DMS 273 (cell line): ENCODE measurements at regions not wholly inside any gene's neighbourhood (a gene's known extent, or its start where the extent isn't known, plus 50 kb on each side); places are given as distances from the start of the nearest gene placed in this dataset.

Experiments
- DNase-seq: peaks from one replicate; lab custom pipeline; 2025; ENCODE audit not compliant: unreplicated experiment; lab: John Stamatoyannopoulos, UW

DNA sequence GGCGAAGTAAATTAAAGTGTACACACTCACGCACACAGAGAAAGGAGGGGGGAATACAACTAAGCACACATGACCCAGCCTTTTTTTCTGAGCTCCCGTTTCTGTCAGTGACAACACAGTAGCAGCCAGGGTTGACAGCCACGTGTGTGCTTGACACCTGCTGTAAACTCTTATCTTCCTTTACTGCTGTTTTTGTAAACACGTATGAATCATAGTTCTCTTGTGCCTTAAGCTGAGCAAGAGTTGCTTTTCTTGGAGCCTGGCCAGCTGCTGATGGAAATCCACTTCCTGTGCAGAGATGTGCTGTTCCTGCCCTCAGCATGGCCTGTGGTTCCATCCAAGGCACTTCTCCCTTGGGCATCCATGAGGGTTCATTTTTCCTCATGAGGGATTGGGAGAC, 561.9 kb downstream of the GALR1 start:
- no peak for DNase-seq

DNA sequence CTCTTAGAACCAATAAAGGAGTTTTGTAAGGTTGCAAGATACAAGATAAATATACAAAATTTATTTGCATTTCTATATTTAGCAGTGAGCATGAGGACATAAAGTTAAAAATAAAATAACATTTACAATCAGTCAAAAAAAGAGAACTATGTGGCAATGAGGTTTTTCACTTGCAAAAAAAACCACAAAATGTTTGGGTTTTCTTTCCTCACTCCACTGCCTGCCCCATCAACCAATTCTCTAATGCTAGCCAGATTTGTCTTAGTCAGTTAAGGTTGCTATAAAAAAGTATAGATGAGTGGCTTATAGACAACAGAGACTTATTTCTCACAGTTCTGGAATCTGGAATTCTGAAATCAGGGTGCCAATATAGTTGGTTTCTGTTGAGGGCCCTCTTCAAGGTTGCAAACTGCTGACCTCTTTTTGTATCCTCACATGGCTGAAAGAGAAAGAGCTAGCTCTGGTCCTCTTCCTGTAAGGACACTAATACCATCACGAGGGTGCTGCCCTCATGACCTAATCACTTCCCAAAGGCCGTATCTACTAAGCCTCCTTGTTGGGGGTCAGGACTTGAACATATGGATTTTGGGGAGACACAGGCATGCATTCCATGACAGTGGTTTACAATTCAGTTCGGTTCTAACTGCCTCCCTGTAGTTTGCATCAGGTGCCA, 566.2 kb downstream of the GALR1 start:
- no peak for DNase-seq

DNA sequence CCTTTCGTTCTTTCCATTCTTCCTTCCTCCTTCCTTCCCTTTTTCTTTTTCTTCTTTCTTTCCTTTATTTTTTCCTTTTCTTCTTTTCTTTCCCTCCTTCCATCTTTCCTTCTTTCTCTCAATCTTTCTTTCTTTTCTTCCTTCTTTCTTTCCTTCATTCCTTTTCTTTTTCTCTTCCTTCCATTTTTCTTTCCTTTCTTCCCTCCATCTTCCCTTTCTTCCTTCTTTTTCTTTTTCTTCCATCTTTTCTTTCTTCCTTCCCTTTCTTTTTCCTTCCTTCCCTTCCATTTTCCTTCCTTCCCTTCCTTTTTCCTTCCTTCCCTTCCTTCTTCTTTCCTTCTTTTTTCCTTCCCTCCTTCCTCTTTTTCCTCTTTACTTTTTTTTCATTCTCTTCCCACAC, 568.7 kb downstream of the GALR1 start:
- no peak for DNase-seq

DNA sequence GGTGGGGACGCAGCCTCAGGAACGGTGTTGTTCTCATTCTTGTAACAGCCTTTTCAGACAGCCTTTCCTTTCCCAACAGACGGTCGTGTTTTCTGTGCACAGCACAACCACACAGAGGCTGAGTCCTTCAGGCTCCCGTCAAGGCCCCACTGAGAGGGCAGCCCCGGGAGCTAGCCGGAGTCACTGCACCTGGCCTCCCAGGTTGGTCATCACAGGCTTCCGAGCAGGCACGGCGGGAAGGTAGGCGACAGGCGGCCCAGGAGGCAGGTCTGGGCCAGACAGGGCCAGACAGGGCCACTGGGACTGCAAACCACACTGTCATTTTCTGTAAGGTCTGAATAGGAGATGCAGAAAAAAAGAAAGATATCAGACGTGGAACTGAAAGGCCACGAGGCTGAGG, 570.8 kb downstream of the GALR1 start:
- no peak for DNase-seq

DNA sequence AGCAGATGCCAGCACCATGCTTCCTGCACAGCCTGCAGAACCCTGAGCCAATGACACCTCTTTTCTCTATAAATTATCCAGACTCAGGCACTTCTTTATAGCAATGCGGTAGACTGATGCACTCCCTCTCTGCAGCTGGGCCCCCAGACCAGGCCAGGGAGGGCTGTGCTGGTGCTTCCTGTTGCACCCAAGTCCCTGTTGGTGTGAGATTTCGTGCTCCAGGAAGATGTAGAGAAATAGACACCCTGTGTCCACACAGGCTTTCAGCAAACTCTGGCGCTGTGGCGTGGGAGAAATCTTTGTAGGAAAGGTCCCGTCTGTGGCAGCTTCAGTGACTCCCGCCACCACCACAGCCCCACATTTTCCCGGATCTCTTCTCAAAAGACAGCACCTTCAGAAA, 572.2 kb downstream of the GALR1 start:
- no peak for DNase-seq

DNA sequence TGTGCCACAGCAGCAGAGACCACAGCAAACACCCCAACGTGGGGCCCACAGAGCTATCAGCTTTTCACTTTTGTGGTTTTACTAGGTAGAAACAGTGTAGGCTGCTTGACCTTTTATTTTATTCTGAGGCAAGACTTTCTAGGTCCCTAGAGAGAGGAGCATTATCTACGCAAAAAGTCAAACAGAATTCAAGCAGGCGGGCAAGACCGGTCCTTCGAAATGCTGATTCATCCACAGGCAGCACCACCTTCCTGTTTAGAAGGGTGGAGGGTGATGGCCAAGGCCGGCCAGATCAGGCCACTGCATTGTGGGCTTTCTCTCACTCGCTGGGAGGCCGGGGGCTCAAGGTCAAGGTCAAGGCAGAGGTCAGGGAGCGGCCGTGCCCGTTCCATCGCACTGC, 573.0 kb downstream of the GALR1 start:
- DNase-seq = no peak

DNA sequence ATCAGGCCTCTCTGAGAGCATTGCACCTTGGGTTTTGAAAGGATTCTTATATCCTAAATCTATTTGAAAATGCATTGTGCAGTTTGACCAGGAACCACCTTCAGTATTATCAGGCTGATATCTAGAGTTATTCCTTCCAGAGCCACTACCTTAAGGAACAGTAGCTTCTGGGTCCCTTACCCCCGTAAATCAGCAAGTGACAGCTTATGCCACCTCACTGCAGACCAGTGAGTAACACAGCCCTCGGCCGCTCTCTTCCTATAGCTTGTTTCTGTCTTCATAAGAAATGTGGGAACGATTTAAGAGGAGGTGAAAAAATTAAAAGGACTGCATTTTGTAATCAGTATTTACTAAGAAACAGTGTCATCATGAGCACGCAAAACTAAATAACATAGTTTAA, 584.2 kb downstream of the GALR1 start:
- no peak for DNase-seq

DNA sequence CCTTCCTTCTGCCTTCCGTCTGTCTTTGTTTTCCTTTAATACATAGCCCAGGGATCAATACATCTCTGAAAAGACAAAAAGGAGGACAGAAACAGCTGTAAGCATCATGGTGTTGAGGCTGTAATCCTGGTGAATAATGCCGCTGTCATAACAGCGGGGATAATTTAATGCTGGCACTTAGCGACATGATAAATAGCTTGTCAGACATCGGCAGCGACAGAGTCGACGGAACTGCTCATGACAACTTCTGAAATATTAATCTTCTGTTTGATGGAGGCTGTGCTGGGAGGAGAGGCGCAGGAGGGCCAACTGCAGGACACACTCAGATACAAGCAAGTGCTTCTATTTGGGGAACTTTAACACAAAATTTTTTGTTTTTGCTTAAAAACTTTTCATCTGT, 602.2 kb downstream of the GALR1 start:
- DNase-seq = no peak

DNA sequence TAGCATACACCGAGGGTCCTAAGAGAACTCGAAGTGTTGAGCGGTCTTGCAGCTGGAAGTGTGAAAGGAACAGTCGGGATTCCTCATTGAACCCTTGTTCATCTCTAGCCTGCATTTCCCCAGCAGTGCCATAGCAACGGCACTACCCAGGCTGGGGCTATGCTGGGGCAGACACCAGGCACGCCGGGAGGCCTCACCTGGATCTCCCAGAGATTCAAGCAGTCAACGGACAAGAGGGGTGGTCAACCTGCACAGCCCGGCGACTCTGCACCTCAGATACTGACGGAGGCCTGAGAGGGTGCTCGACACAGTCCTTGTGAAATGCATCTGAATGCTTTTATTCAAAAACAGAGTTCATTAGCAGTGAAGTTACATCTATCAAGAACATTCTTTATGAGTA, 604.2 kb downstream of the GALR1 start:
- no peak for DNase-seq

DNA sequence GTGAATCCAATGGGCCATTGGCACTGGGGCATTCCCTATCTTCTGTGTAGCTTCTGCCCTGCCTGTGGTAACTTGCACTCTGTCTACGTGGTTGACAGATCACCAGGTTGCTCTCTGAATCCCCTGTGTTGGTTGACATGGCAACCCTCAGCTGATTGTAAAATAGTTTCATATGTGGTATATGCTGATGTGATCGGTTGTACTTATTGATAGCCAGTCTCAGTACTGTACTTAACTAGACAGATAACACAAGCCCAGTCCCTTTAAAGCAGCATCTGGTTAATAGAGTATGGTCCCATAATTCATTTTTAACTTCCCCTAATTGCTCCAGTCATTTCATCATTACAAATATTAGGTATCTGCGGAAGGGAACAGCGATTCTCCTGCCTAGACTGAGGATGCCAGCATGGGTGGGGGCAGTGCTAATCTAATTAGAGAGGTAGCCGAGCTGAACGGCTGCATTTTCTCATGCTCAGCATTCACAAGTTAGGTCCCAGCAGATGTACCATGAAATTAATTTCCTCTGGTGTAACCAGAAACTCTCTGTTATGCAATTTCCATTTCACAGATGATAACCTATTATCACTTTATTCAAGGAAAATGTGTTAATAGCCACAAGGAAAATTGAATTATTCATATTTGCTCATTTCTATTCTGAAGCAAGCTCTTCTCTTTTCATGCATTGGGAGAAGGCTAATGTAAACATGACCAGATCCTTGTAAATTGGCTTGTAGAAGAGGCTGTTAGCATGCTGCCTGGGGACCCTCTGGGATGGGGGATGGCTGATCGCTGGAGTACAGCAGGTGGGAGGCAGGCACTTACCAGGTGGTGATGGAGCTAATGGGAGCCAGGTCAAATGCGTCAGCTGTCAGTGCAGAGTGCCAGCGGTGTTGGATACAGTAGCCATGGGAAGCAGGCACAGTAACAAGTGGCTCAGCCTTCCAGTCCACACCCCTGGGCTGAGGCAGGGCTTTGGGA, 608.3 kb downstream of the GALR1 start:
- peak; percentile 4 for DNase-seq

DNA sequence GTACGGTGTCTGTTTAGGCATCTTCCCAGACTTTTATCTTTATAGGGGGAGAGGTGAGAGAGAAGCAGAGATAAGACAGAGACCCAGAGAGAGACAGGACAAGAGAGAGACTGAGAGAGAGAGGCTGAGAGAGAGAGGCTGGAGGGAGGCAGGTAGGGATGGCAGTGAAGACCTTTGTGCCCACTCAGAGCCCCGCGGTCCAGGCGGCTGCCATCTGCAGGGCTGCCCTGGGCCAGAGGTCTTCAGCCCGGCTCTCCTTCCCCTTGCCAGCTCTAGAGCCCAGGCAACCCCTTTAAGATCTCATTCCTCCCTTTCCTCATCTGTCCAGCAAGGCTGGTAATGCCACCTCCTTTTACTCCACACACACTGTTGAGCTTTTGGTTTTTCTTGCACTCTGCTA, 610.0 kb downstream of the GALR1 start:
- no peak for DNase-seq

DNA sequence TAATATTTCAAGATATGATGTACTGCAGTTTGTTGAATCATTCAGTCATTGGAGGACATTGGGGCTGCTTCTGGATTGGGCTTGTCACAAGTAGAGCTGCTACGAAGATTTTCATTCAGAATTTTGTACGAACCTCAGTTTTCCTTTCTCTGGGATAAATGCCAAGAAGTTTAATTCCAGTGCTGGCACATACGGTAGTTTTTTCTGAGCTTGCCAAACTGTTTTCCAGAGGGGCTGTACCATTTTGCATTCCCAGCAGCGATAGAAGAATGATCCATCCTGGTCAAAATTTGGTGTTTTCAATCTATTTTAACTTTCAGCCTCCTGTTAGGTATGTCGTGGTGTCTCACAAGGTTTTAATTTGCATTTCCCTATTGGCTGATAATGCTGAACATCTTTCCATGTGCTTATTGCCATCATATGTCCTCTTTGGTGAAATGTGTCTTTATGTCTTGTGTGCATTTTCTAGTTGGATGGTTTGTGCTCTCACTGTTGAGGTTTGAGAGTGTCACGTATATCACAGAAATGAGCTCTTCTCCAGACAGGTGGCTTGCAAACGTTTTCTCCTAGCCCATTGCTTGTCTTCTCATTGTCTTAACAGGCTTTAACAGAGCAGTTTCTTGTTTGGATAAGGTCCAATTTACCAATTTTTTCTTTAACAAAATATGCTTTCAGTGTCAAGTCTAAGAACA, 612.6 kb downstream of the GALR1 start:
- DNase-seq = no peak

DNA sequence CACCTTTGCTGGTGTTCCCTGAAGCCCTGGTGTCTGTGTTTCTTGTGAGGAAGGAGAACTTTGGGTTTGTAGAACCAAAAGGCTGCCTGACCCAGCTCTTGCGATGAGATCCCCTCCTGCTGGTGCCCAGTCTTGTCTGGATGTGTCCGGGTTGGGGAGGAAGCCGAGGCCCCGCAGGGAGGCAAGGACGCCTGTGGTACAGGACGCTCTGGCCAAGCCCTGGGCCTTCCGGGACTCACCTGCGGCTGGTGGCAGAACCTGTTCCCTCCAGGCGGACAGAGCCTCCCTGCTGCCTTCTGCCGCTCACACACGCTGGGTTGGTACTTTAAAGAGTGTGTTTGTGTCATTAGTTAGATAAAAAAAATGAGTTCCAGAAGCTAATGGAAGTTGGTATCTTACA, 616.2 kb downstream of the GALR1 start:
- DNase-seq = no peak

DNA sequence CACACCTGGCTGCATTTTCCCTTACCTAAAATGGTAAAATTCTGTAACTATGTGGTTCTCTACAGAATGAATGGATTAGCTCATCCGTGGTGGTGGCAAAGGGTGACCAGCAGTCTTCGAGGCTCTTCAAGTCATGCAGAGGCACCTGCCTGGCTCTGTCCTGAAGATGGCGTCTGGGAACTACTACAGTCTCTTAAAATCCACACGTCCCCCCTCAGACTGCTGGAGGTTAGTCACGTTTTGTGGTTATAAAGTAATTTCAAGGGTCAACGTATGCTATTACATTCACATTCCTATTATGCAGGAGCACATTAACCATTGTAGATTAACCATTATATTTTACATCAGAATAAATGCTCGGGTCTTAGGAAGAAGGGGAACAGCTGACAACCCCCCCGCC, 616.7 kb downstream of the GALR1 start:
- DNase-seq = no peak

DNA sequence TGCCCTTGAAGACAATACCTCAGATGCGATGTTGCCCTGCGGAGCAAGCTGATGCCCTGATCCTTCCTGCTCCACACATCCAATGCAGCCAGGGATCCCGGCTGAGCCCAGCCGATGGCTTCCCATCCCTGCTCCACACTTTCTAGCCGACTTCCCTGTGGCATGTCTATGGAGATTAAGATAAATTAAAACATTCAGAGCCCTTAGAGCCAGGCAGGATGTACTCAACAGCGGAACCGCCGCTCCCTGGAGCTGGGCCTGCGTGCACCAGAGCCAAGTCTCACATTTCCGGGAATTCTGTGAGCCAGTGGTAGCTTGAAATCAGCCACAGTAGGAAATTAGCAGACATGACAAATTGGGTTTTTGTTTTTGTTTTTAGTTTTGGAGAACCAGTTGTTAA, 620.6 kb downstream of the GALR1 start:
- DNase-seq = no peak

DNA sequence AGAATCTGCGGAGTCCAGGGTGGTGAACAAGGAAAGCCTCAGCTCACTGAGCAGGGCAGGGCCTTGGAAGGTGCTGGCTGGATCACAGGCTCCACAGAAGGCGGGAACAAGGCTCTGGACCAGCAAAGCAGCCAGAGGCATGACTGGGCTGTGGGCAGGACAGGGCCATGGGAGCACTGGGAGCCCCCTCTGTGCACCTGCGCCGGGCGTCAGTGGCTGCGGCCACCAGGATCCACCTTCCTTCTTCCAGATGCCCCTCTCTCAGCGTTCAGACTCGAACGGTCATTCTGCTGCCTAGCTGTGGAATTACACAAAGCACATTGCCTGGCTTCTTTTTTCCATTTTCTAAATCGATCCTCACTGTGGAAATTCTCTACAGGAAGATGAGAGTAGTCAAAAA, 621.2 kb downstream of the GALR1 start:
- no peak for DNase-seq

DNA sequence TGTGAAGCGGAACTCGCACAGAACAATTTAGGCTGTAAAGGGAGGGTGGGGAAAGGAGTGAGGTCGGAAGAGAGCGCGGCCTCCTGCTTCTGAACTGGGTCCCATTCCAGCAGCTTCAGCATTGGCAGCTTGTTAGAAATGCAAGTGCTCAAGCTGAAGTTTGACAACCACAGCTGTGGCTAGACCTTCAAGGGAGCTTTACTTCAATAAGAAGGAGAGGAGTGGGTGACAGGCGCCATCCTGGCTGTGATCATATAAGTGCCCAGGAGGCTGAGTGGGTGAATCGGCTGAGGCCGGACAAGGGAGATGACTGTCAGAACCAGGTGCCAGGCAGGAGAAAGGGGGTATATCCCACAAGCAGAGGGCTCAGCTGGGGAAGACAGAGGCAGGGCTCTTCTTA, 622.5 kb downstream of the GALR1 start:
- DNase-seq = no peak

DNA sequence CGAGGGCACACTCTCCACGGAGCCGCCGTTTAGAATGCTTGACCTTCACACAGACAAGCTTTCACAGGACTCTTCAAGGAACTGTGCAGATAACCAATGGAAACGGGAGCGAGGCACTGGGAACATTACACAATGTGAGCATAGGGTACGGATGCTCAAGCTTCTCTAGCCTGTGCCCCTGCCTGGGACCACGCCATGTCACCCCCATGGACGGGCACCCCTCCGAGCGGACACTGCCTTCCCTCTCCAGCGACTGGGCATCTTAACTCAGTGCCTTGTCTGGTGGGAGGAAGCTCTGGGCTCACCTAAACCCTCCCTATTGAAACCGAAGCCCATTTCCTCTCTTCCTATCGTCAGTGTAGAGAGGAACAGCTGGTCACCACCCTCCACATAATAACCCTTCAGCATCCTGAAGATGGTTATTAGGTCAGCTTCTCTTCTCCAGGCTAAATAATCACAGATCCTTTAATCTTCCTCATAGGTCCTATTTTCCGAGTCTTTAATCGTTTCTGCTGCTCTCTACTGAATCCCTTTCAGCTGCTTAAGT, 626.7 kb downstream of the GALR1 start:
- DNase-seq = no peak

DNA sequence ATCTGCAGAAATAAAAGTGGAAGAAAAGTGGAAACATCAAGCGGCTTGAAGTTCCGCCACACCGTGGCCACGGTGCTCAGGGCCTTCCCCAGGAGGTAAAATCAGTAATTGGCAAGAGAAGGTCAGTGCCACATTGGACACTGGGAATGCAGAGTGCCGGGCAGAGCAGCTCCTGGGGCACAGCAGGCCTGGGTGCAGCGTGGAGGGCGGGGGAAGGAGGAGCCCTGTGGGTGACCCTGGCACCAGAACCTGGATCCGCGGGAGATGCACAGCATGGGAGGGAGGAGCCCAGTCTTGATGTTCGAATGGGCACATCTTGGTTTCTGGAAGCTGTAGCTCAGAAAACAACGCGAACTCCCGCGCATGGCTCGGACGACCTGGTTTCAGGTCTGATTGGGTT, 630.2 kb downstream of the GALR1 start:
- no peak for DNase-seq

DNA sequence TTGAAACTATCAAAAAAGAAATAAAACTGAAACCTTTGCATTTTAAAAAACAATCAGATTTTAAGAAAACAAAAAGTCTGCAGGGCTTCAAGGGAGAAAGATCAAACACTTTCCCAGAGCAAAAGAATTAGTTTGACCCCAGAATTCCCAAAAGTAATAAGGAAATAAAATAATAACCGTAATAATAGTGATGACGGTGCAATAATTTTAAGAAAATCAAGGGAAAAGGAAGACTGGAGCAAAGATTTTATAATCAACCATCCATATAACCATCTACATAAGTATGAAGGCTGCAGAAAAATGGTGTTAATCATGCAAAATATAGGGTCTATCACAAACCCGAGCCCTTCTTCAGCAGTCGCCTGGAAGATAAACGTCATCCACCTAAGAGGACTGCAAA, 634.8 kb downstream of the GALR1 start:
- DNase-seq = no peak

DNA sequence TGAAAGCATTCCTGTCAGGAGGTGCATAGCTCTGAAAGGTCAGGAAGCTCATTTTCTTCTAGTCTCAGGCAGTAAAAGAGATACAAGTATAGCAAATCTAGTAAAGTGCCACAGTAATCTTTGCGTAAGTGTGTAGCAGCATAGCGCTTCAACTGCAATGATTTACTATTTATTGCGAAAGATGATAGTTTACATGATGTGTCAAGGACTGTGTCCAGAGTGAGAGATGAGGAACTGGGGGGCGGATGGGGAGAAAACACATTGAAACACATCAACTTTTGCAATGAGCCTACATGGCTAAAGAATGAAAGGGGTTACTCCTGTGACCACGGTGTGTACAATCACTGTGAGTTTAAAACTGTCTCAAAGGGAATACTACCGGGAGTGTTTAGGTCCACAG, 644.4 kb downstream of the GALR1 start:
- no peak for DNase-seq

DNA sequence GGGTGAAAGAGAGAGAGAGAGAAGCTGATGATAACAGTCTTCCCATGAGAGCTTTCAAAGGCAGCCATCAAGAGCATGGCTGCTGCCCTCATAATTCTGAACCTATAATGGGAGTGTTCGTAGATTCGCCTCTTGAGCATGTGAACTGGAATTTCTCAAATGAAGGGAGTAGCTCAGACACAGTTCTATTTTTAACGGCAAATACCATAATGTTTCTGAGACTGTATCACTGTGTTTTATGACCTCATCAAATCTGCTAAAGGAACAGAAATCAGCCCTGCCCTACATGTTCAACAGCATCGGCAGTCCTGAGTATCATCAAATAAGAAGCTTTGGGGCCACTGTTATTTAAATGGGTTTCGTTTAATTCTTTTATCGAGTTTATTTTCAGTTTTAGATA, 645.6 kb downstream of the GALR1 start:
- DNase-seq = no peak
